ENCODE measurements at regions not wholly inside any gene's neighbourhood (a gene's known extent, or its start where the extent isn't known, plus 50 kb on each side); places are given as distances from the start of the nearest gene placed in this dataset.

- TF ChIP-seq POLR2A (IDR thresholded peaks at IDR 0.05; ENCODE audit: low read depth, low read length) (no peak), POLR2AphosphoS5 (IDR thresholded peaks at IDR 0.05; ENCODE audit: low read depth, low read length) (no peak), TAF1 (IDR thresholded peaks at IDR 0.05; ENCODE audit: borderline replicate concordance, low read depth, low read length) (no peak)
These were observed 77.2 kb upstream of the BHLHE23 start for GRCh38 chr20:63083831-63084562.
